ENCODE measurements at regions not wholly inside any gene's neighbourhood (a gene's known extent, or its start where the extent isn't known, plus 50 kb on each side); places are given as distances from the start of the nearest gene placed in this dataset.

- TF ChIP-seq CTCF (IDR thresholded peaks at IDR 0.05) (no peak), POLR2A (IDR thresholded peaks at IDR 0.05) (no peak)
Observed at GRCh38 chr21:28617300-28617699, 375.4 kb downstream of the LTN1 start.

All from uterus (tissue), 2 donors.